ENCODE measurements at regions not wholly inside any gene's neighbourhood (a gene's known extent, or its start where the extent isn't known, plus 50 kb on each side); places are given as distances from the start of the nearest gene placed in this dataset.

GRCh38 chr12:30853561-30854133, 72.9 kb upstream of the TSPAN11 start:
- intact Hi-C loops (cut with micrococcal nuclease; ENCODE audit: unreplicated experiment): no loop called here
- DNase-seq: no peak
- Mint-ChIP-seq H3K4me1 (ENCODE audit: low read depth, unreplicated experiment) (peaks cover 11% of the 10 kb centered on the region), H3K27ac (ENCODE audit: unreplicated experiment) (no peak overlapping the region), H3K36me3 (ENCODE audit: insufficient read depth, unreplicated experiment) (peaks cover 11% of the 10 kb centered on the region), H3K27me3 (ENCODE audit: unreplicated experiment) (peaks cover 32% of the 10 kb centered on the region), H3K9me3 (ENCODE audit: low read depth, unreplicated experiment) (no peaks in the 10 kb centered on the region), H3K4me3 (ENCODE audit: low read depth, unreplicated experiment) (no peak overlapping the region)
- TF ChIP-seq CTCF (IDR thresholded peaks at IDR 0.05; ENCODE audit: unreplicated experiment): no peak
- BruUV-seq (replicated peaks): no TSS peak
- CTCF ChIA-PET: no interaction called here

DNA sequence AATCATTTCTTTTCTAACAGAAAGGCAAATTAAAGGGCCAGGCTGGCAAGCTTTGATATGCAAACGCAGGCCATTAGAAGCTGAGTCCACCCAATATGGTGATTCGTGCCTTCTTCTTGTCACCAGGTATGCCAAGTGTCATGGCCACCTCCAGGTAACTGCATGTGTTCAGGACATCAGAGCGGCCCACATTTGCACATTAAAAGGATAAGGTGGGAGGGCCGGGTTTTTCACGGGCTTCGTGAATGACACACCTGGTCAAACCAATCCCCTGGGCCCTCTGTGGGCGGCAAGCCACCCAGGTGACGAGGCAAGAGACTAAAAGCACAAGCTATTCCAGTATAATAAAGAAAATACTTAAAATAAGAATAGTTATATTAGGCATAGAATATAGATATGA, 75.9 kb upstream of the TSPAN11 start:
- DNase-seq: no peak
- no peak for TF ChIP-seq CTCF (IDR thresholded peaks at IDR 0.05; ENCODE audit: unreplicated experiment)
- Mint-ChIP-seq H3K4me3 (ENCODE audit: low read depth, unreplicated experiment) (no peak overlapping the region), H3K27ac (ENCODE audit: unreplicated experiment) (no peak overlapping the region), H3K36me3 (ENCODE audit: insufficient read depth, unreplicated experiment) (peaks cover 11% of the 10 kb centered on the region), H3K9me3 (ENCODE audit: low read depth, unreplicated experiment) (no peaks in the 10 kb centered on the region), H3K4me1 (ENCODE audit: low read depth, unreplicated experiment) (peaks cover 11% of the 10 kb centered on the region), H3K27me3 (ENCODE audit: unreplicated experiment) (peaks cover 24% of the 10 kb centered on the region)
- BruUV-seq (replicated peaks): no TSS peak
- intact Hi-C loops (cut with micrococcal nuclease; ENCODE audit: unreplicated experiment): no loop called here
- CTCF ChIA-PET: interaction anchor here (0.7 to 2.4 kb wide), 6 partner anchors 34 to 421 kb away, joined by 5 to 19 read pairs (median 7); no protein-coding TSS in a partner anchor

DNA sequence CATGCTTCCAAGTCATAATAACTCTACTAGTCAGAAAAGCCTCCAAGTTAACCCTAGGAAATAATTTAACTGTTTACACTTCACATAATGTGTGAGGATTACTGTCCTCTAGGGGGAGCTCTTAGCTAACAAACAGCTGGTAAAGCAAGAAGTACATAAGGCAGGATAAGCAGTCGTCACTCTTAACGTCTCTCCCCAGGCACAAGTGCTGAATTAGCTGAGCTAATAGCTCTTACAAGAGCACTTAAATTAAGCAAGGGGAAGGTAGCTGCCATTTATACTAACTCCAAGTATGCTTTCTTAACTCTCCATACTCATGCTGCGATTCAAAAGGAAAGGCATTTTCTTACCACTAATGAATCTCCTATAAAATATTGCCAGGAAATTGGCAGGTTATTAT, 79.3 kb upstream of the TSPAN11 start:
- Mint-ChIP-seq H3K27ac (ENCODE audit: unreplicated experiment) (no peak overlapping the region), H3K4me3 (ENCODE audit: low read depth, unreplicated experiment) (no peak overlapping the region), H3K4me1 (ENCODE audit: low read depth, unreplicated experiment) (peaks cover 10% of the 10 kb centered on the region), H3K27me3 (ENCODE audit: unreplicated experiment) (peaks cover 16% of the 10 kb centered on the region), H3K36me3 (ENCODE audit: insufficient read depth, unreplicated experiment) (peaks cover 15% of the 10 kb centered on the region), H3K9me3 (ENCODE audit: low read depth, unreplicated experiment) (no peaks in the 10 kb centered on the region)
- DNase-seq: peak; percentile 48
- intact Hi-C loops (cut with micrococcal nuclease; ENCODE audit: unreplicated experiment): loop anchor here (1.0 to 2.0 kb wide), 2 partner anchors 138 to 392 kb away; no protein-coding TSS in a partner anchor
- no TSS peak for BruUV-seq (replicated peaks)
- CTCF ChIA-PET: interaction anchor here (0.5 to 2.7 kb wide), 3 partner anchors 72 to 425 kb away, joined by 3 to 15 read pairs (median 8); no protein-coding TSS in a partner anchor
- peak; percentile 66 for TF ChIP-seq CTCF (IDR thresholded peaks at IDR 0.05; ENCODE audit: unreplicated experiment)

DNA sequence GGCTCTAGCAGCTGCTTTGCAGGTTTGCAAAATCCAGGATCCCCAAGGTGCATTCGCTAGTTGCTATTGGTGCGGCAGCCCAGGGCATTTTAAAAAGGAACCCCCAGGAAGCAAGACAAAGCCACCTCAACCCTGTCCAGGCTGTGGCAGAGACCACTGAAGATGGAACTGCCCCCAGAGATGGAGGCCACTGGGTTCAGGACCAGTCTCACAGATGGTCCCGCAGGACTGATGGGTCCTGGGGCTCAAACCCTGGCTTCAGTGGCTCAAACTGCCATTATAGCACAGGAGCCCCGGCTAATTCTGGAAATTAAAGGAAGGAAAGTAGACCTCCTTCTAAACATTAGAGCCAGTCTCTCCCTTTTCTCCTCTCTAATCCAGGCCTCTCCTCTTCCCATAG, 79.8 kb upstream of the TSPAN11 start:
- Mint-ChIP-seq H3K27ac (ENCODE audit: unreplicated experiment) (no peak overlapping the region), H3K4me1 (ENCODE audit: low read depth, unreplicated experiment) (peaks cover 6% of the 10 kb centered on the region), H3K9me3 (ENCODE audit: low read depth, unreplicated experiment) (no peaks in the 10 kb centered on the region), H3K27me3 (ENCODE audit: unreplicated experiment) (peaks cover 16% of the 10 kb centered on the region), H3K36me3 (ENCODE audit: insufficient read depth, unreplicated experiment) (peaks cover 11% of the 10 kb centered on the region), H3K4me3 (ENCODE audit: low read depth, unreplicated experiment) (no peak overlapping the region)
- DNase-seq: no peak
- TF ChIP-seq CTCF (IDR thresholded peaks at IDR 0.05; ENCODE audit: unreplicated experiment): no peak
- intact Hi-C loops (cut with micrococcal nuclease; ENCODE audit: unreplicated experiment): loop anchor here (1.0 to 2.0 kb wide), 2 partner anchors 139 to 392 kb away; no protein-coding TSS in a partner anchor
- BruUV-seq (replicated peaks): no TSS peak
- CTCF ChIA-PET: interaction anchor here (2.0 to 2.7 kb wide), 2 partner anchors 139 to 425 kb away, joined by 8 to 15 read pairs; no protein-coding TSS in a partner anchor
